Gastrocnemius medialis (tissue), 4 donors: ENCODE measurements at regions not wholly inside any gene's neighbourhood (a gene's known extent, or its start where the extent isn't known, plus 50 kb on each side); places are given as distances from the start of the nearest gene placed in this dataset.

Experiments used
- ATAC-seq, 2 donors: fragments of 150-250 bp; one replicate each; pipeline ENCODE4 v1.9.1; 2016
- DNase-seq, 2 donors: peaks; one replicate each; pipeline ENCODE4 v3.0.0-alpha.2; 2019
- H3K27ac ChIP-seq, 4 donors: fragments of 200-600 bp; sonication (generic); 1 replicate in 1 of 4; 2 replicates in 3 of 4; pipeline ENCODE4 v1.5.1; 2016 to 2018; ENCODE audit warnings: mild to moderate bottlenecking in 2 of 4, moderate library complexity in 1 of 4
- H3K27me3 ChIP-seq, 3 donors: fragments of 200-600 bp; sonication (generic) in 2 of 3; 1 replicate in 1 of 3; 2 replicates in 2 of 3; pipeline versions ENCODE4 v1.5.1 to v1.6.0; 2016 to 2019; ENCODE audit warnings: mild to moderate bottlenecking in 1 of 3, moderate library complexity in 1 of 3
- H3K36me3 ChIP-seq, 2 donors: fragments of 200-600 bp; sonication (generic) in 1 of 2; one replicate each; pipeline ENCODE4 v1.5.1; 2017 to 2018
- H3K4me1 ChIP-seq, 2 donors: fragments of 200-600 bp; sonication (generic) in 1 of 2; one replicate each; pipeline ENCODE4 v1.5.1; 2016 to 2017; ENCODE audit warnings: mild to moderate bottlenecking in 2 of 2
- H3K4me3 ChIP-seq, 4 donors: fragments of 200-600 bp; sonication (generic) in 3 of 4; 1 replicate in 1 of 4; 2 replicates in 3 of 4; pipeline ENCODE4 v1.5.1; 2016 to 2019; ENCODE audit warnings: mild to moderate bottlenecking in 2 of 4
- H3K9me3 ChIP-seq, 3 donors: fragments of 200-600 bp; sonication (generic) in 2 of 3; 1 replicate in 1 of 3; 2 replicates in 2 of 3; pipeline ENCODE4 v1.5.1; 2016 to 2019
- CTCF ChIP-seq, 5 experiments: fragments of 450-650 bp in 3 of 5; fragments of 200-600 bp in 2 of 5; sonication (generic) in 2 of 5; IDR thresholded peaks in 4 of 5; conservative IDR thresholded peaks in 1 of 5; 1 replicate in 4 of 5; 2 replicates in 1 of 5; pipeline ENCODE4 v1.5.1; 2016 to 2019; ENCODE audit warnings: antibody characterized with exemption in 5 of 5, mild to moderate bottlenecking in 3 of 5, moderate library complexity in 3 of 5
- POLR2A ChIP-seq, 2 donors: fragments of 450-650 bp; IDR thresholded peaks; one replicate each; pipeline ENCODE4 v1.6.1; 2017; ENCODE audit warnings: antibody characterized with exemption in 2 of 2, mild to moderate bottlenecking in 2 of 2, moderate library complexity in 2 of 2
- in situ Hi-C, 4 donors: fragments of 200-750 bp; cut with MboI; loops; one replicate each; pipeline versions ENCODE4 v1.15.0 to v1.8.0; 2017; ENCODE audit warnings: low sequenced_read_pairs in 4 of 4
- intact Hi-C: fragments of 100-400 bp; cut with DNase I; formaldehyde crosslinking; loops from one replicate; pipeline ENCODE4 v1.15.1; 2023; ENCODE audit warnings: low total_unique reads

- in situ Hi-C loops = no loop called here
- no peaks in the 10 kb centered on the region for H3K36me3 ChIP-seq
- no peak overlapping the region for H3K4me3 ChIP-seq
- no peaks in the 10 kb centered on the region for H3K9me3 ChIP-seq
- intact Hi-C loops = no loop called here
- no peaks in the 10 kb centered on the region for H3K27me3 ChIP-seq
- ATAC-seq (no peak), DNase-seq (no peak)
- no peaks in the 10 kb centered on the region for H3K4me1 ChIP-seq
- no peak for TF ChIP-seq POLR2A (IDR thresholded peaks at IDR 0.05)
- no peak for TF ChIP-seq CTCF (IDR thresholded peaks at IDR 0.05 in 4 of 5, conservative IDR thresholded peaks at IDR 0.05 in 1 of 5)
- H3K27ac ChIP-seq = no peak overlapping the region
Observed at GRCh38 chr3:64422192-64422591, 196.9 kb upstream of the PRICKLE2 start.

GRCh38 chr3:64417816-64418215 lies 192.6 kb upstream of the PRICKLE2 start:
- Histone ChIP-seq H3K9me3 (no peaks in the 10 kb centered on the region), H3K4me1 (no peaks in the 10 kb centered on the region), H3K36me3 (no peaks in the 10 kb centered on the region), H3K27ac (no peak overlapping the region), H3K4me3 (no peak overlapping the region), H3K27me3 (no peaks in the 10 kb centered on the region)
- TF ChIP-seq CTCF (IDR thresholded peaks at IDR 0.05 in 4 of 5, conservative IDR thresholded peaks at IDR 0.05 in 1 of 5) (no peak), POLR2A (IDR thresholded peaks at IDR 0.05) (no peak)
- no peak for ATAC-seq
- intact Hi-C loops (no loop called here), in situ Hi-C loops (no loop called here)
- no peak for DNase-seq

- no peak overlapping the region for H3K4me3 ChIP-seq
- in situ Hi-C loops = no loop called here
- H3K27me3 ChIP-seq = no peaks in the 10 kb centered on the region
- ATAC-seq = no peak
- intact Hi-C loops = no loop called here
- no peak for DNase-seq
- H3K27ac ChIP-seq = no peak overlapping the region
- no peaks in the 10 kb centered on the region for H3K9me3 ChIP-seq
- H3K4me1 ChIP-seq = no peaks in the 10 kb centered on the region
- TF ChIP-seq CTCF (IDR thresholded peaks at IDR 0.05 in 4 of 5, conservative IDR thresholded peaks at IDR 0.05 in 1 of 5) (no peak), POLR2A (IDR thresholded peaks at IDR 0.05) (no peak)
- no peaks in the 10 kb centered on the region for H3K36me3 ChIP-seq
Observed at GRCh38 chr3:64414043-64414442, 188.8 kb upstream of the PRICKLE2 start.

- TF ChIP-seq CTCF (IDR thresholded peaks at IDR 0.05 in 4 of 5, conservative IDR thresholded peaks at IDR 0.05 in 1 of 5) (no peak), POLR2A (IDR thresholded peaks at IDR 0.05) (no peak)
- Histone ChIP-seq H3K9me3 (no peaks in the 10 kb centered on the region), H3K27ac (no peak overlapping the region), H3K27me3 (no peaks in the 10 kb centered on the region), H3K36me3 (no peaks in the 10 kb centered on the region), H3K4me3 (no peak overlapping the region), H3K4me1 (no peaks in the 10 kb centered on the region)
- no peak for ATAC-seq
- DNase-seq = no peak
- in situ Hi-C loops = no loop called here
- intact Hi-C loops = no loop called here
Observed at GRCh38 chr3:64411101-64411500, 185.8 kb upstream of the PRICKLE2 start.

- Histone ChIP-seq H3K27ac (no peak overlapping the region), H3K4me1 (no peaks in the 10 kb centered on the region), H3K36me3 (no peaks in the 10 kb centered on the region), H3K27me3 (no peaks in the 10 kb centered on the region), H3K9me3 (no peaks in the 10 kb centered on the region), H3K4me3 (no peak overlapping the region)
- intact Hi-C loops = no loop called here
- in situ Hi-C loops = no loop called here
- TF ChIP-seq POLR2A (IDR thresholded peaks at IDR 0.05) = no peak
- TF ChIP-seq CTCF (IDR thresholded peaks at IDR 0.05 in 4 of 5, conservative IDR thresholded peaks at IDR 0.05 in 1 of 5) = no peak
- no peak for ATAC-seq
- no peak for DNase-seq
Observed at GRCh38 chr3:64410226-64410625, 185.0 kb upstream of the PRICKLE2 start.
